ENCODE measurements at regions not wholly inside any gene's neighbourhood (a gene's known extent, or its start where the extent isn't known, plus 50 kb on each side); places are given as distances from the start of the nearest gene placed in this dataset.

DNA sequence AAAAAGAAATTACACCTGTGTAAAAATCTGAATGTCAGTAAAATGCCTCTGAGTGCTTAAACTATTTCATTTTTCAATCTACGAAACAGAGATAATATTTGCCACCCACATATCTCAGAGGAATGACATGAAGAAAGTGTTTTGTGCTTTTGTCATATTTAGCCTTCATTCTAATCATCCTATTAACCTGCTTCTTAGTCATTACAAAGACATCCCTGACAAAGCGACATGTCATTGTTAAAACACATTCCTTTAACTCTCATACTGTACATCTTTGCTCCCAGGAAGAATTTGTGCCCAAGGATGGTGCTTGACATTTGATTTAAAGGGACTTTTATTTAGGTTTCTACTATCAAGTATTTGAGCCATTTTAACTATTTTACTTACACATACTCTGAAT is 275.9 kb downstream of the DMRTA1 start:
- TF ChIP-seq, protein P1, sequence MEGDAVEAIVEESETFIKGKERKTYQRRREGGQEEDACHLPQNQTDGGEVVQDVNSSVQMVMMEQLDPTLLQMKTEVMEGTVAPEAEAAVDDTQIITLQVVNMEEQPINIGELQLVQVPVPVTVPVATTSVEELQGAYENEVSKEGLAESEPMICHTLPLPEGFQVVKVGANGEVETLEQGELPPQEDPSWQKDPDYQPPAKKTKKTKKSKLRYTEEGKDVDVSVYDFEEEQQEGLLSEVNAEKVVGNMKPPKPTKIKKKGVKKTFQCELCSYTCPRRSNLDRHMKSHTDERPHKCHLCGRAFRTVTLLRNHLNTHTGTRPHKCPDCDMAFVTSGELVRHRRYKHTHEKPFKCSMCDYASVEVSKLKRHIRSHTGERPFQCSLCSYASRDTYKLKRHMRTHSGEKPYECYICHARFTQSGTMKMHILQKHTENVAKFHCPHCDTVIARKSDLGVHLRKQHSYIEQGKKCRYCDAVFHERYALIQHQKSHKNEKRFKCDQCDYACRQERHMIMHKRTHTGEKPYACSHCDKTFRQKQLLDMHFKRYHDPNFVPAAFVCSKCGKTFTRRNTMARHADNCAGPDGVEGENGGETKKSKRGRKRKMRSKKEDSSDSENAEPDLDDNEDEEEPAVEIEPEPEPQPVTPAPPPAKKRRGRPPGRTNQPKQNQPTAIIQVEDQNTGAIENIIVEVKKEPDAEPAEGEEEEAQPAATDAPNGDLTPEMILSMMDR (IDR thresholded peaks at IDR 0.05), result no peak
- TF ChIP-seq ZFX (IDR thresholded peaks at IDR 0.05; ENCODE audit: borderline replicate concordance), result no peak
